ENCODE measurements at regions not wholly inside any gene's neighbourhood (a gene's known extent, or its start where the extent isn't known, plus 50 kb on each side); places are given as distances from the start of the nearest gene placed in this dataset.

DNA sequence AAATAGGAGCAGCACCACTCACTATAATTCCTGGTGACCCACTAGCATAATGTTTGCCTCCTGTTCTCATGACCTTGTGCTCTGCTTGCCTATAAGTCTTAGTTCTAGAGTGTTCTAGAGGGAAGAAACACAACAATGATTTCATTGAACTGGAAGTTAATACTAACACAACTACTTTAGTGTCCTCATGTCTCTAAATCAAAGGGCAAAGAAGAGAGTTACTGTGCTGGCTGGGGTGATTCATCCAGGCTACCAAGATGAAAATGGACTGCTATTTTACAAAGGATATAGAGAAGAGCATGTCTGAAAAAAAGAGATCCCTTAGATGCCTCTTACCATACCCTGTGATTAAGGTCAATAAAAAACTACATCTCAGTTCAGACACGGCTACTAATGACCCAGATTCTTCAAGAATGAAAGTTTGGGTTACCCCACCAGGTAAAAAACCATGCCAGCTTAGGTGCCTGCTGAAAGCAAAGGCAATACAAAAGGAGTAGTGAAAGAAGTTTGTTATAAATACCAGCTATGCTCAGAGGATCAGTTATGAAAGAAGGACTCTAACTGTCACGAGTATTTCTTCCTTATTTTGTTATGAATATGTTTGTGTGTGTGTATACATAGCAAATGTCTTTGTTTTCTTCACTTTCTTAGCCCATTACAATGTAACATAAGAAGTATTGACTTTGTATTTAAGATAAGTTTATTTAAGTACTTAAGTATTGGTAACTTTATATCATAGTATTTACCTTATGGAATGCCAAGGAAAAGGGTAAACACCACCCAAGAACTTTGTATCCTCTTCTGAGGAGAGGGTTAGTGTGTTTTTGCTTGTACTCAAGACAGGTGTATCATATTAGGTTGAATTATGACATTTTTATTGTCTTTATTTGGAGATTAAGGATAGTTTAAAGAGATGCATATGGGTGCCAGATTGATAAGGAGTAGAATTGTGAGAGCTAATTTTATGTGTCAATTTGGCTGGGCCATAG, 314.1 kb upstream of the PTGER4 start:
- TF ChIP-seq, protein P1, sequence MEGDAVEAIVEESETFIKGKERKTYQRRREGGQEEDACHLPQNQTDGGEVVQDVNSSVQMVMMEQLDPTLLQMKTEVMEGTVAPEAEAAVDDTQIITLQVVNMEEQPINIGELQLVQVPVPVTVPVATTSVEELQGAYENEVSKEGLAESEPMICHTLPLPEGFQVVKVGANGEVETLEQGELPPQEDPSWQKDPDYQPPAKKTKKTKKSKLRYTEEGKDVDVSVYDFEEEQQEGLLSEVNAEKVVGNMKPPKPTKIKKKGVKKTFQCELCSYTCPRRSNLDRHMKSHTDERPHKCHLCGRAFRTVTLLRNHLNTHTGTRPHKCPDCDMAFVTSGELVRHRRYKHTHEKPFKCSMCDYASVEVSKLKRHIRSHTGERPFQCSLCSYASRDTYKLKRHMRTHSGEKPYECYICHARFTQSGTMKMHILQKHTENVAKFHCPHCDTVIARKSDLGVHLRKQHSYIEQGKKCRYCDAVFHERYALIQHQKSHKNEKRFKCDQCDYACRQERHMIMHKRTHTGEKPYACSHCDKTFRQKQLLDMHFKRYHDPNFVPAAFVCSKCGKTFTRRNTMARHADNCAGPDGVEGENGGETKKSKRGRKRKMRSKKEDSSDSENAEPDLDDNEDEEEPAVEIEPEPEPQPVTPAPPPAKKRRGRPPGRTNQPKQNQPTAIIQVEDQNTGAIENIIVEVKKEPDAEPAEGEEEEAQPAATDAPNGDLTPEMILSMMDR (IDR thresholded peaks at IDR 0.05; ENCODE audit: unreplicated experiment) = no peak
- no peak overlapping the region for H3K4me3 Mint-ChIP-seq
- peaks cover 24% of the 10 kb centered on the region for H3K9me3 Mint-ChIP-seq
- peaks cover 5% of the 10 kb centered on the region for H3K36me3 Mint-ChIP-seq
- no peak for DNase-seq (ENCODE audit: low spot score in 2 of 2, unreplicated experiment in 2 of 2)
- H3K27me3 Mint-ChIP-seq (ENCODE audit: low read depth) = no peaks in the 10 kb centered on the region
- H3K27ac Mint-ChIP-seq = no peak overlapping the region
- H3K4me1 Mint-ChIP-seq = no peaks in the 10 kb centered on the region

DNA sequence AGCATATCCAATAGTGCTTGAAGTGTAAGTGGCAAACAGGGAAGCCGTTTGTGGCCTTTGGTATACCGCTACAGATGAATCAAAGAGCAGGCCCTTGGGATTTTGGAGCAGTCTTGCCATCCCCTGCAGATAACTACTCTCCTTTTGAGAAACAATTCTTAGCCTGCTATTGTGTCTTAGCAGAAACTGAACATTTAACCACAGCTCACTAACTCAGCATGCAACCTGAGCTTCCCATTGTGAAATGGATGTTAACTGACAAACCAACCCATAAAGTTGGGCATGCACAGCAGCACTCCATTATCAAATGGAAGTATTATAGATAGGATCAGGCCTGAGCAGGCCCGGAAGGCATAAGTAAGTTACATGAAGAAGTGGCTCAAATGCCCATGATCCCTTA, 315.3 kb upstream of the PTGER4 start:
- Mint-ChIP-seq H3K4me3 (no peak overlapping the region), H3K9me3 (peaks cover 15% of the 10 kb centered on the region)
- TF ChIP-seq, protein P1 (IDR thresholded peaks at IDR 0.05; ENCODE audit: unreplicated experiment) = no peak

DNA sequence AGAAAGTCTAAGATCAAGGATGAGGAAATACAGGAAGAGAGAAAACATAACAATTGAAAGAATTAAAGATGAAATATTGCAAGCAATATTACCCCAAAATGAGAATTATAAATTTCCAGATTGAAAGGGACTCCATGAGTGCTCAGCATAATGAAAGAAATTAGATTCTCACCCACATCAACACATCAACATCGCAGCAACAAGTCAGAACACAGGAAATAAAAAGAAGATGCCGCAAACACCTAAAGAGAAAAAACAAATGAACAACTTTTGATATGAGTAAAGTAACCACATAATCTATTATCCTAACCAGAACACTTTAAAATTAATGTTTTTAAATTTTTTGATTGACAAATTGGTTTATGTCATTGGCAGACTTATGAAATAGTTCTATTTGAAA, 318.3 kb upstream of the PTGER4 start:
- TF ChIP-seq, protein P1 (IDR thresholded peaks at IDR 0.05; ENCODE audit: unreplicated experiment) = no peak
- no peak for DNase-seq (ENCODE audit: low spot score in 2 of 2, unreplicated experiment in 2 of 2)
- H3K27ac Mint-ChIP-seq = no peak overlapping the region
- H3K9me3 Mint-ChIP-seq = peaks cover 15% of the 10 kb centered on the region
- no peaks in the 10 kb centered on the region for H3K27me3 Mint-ChIP-seq (ENCODE audit: low read depth)
- H3K4me3 Mint-ChIP-seq = no peak overlapping the region
- peaks cover 12% of the 10 kb centered on the region for H3K4me1 Mint-ChIP-seq
- no peaks in the 10 kb centered on the region for H3K36me3 Mint-ChIP-seq

More for the DNA sequence above, 315.3 kb upstream of the PTGER4 start:
- no peak for DNase-seq (ENCODE audit: low spot score in 2 of 2, unreplicated experiment in 2 of 2)
- H3K36me3 Mint-ChIP-seq = no peaks in the 10 kb centered on the region
- H3K27me3 Mint-ChIP-seq (ENCODE audit: low read depth) = no peaks in the 10 kb centered on the region
- peaks cover 9% of the 10 kb centered on the region for H3K4me1 Mint-ChIP-seq
- no peak overlapping the region for H3K27ac Mint-ChIP-seq

DNA sequence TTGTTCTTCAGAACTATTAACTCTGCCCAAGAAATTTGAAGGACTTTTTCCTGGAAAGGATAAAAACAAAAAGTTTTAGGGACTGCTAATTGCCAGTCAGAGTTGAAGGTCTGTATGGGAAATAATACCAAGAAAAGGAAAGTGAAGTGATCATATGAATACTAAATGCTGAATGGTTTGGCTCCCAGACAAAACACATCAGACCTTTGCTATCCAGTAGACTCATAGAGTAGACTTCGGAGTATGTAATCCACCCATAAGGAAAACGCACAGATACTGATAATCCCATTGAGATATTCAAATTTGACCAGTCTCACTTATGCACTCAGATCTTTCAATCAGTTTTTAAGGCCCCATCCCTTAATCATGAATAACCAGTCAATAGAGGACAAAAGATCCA, 319.0 kb upstream of the PTGER4 start:
- Mint-ChIP-seq H3K27ac (no peak overlapping the region), H3K36me3 (no peaks in the 10 kb centered on the region)

DNA sequence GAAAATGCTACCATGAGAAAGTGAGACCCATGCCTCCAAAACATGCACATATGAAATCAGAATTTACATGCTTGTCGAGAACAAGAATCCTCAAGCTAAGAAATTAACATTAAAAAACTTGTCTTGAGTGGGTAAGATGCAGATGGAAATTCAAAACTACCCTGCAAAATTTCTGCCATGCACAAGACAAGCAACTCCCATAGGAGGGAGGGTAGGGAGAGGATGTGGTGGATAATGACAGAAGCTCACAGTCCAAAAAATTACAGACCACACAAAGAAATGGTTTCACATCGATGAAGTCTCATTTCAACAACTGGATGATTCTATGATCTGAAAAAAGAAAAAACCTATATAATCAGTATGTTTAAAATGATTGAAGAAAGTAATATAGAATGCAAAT, 319.9 kb upstream of the PTGER4 start:
- H3K4me1 Mint-ChIP-seq = peaks cover 12% of the 10 kb centered on the region
- no peak overlapping the region for H3K27ac Mint-ChIP-seq
- H3K27me3 Mint-ChIP-seq (ENCODE audit: low read depth) = no peaks in the 10 kb centered on the region
- TF ChIP-seq, protein P1 (IDR thresholded peaks at IDR 0.05; ENCODE audit: unreplicated experiment) = no peak
- H3K36me3 Mint-ChIP-seq = no peaks in the 10 kb centered on the region
- no peak overlapping the region for H3K4me3 Mint-ChIP-seq
- no peak for DNase-seq (ENCODE audit: low spot score in 2 of 2, unreplicated experiment in 2 of 2)
- peaks cover 15% of the 10 kb centered on the region for H3K9me3 Mint-ChIP-seq

More for the DNA sequence above, 319.0 kb upstream of the PTGER4 start:
- no peak overlapping the region for H3K4me3 Mint-ChIP-seq
- DNase-seq (ENCODE audit: low spot score in 2 of 2, unreplicated experiment in 2 of 2) = no peak
- H3K27me3 Mint-ChIP-seq (ENCODE audit: low read depth) = no peaks in the 10 kb centered on the region
- H3K4me1 Mint-ChIP-seq = peaks cover 12% of the 10 kb centered on the region
- peaks cover 15% of the 10 kb centered on the region for H3K9me3 Mint-ChIP-seq
- TF ChIP-seq, protein P1 (IDR thresholded peaks at IDR 0.05; ENCODE audit: unreplicated experiment) = no peak

All from mesothelial cell of epicardium (in vitro differentiated cells).